ENCODE measurements at regions not wholly inside any gene's neighbourhood (a gene's known extent, or its start where the extent isn't known, plus 50 kb on each side); places are given as distances from the start of the nearest gene placed in this dataset.
"Not testable (repeated sequence)": the region's sequence is repeated elsewhere in the genome, so short reads cannot be mapped to it uniquely, and the experiment has no call there.

- no peak for DNase-seq (ENCODE audit: low read depth)
These were observed 59.7 kb downstream of the TEX35 start for GRCh38 chr1:178572604-178573003.

- DNase-seq (ENCODE audit: low read depth) = no peak
These were observed 60.4 kb downstream of the TEX35 start for GRCh38 chr1:178573330-178573729.

GRCh38 chr1:178574345-178574744, 61.4 kb downstream of the TEX35 start:
- no peak for DNase-seq (ENCODE audit: low read depth)

GRCh38 chr1:178575611-178576361, 62.9 kb downstream of the TEX35 start:
- DNase-seq (ENCODE audit: low read depth) = peak; percentile 65

GRCh38 chr1:178576841-178577240, 63.9 kb downstream of the TEX35 start:
- DNase-seq (ENCODE audit: low read depth) = no peak

- no peak for DNase-seq (ENCODE audit: low read depth)
These were observed 65.0 kb downstream of the TEX35 start for GRCh38 chr1:178577882-178578281.

- DNase-seq (ENCODE audit: low read depth) = no peak
These were observed 65.6 kb downstream of the TEX35 start for GRCh38 chr1:178578541-178578940.

- no peak for DNase-seq (ENCODE audit: low read depth)
These were observed 66.2 kb downstream of the TEX35 start for GRCh38 chr1:178579095-178579494.

GRCh38 chr1:178579562-178579961, 66.7 kb downstream of the TEX35 start:
- DNase-seq (ENCODE audit: low read depth) = no peak

- DNase-seq (ENCODE audit: low read depth) = no peak
These were observed 67.2 kb downstream of the TEX35 start for GRCh38 chr1:178580096-178580495.

- no peak for DNase-seq (ENCODE audit: low read depth)
These were observed 68.0 kb downstream of the TEX35 start for GRCh38 chr1:178580876-178581275.

GRCh38 chr1:178581351-178582303, 68.7 kb downstream of the TEX35 start:
- peak; percentile 77 for DNase-seq (ENCODE audit: low read depth)

- no peak for DNase-seq (ENCODE audit: low read depth)
These were observed 74.2 kb downstream of the TEX35 start for GRCh38 chr1:178587096-178587495.

- no peak for DNase-seq (ENCODE audit: low read depth)
These were observed 75.1 kb downstream of the TEX35 start for GRCh38 chr1:178587975-178588374.

GRCh38 chr1:178589042-178589441, 76.1 kb downstream of the TEX35 start:
- DNase-seq (ENCODE audit: low read depth) = not testable (repeated sequence)

- DNase-seq (ENCODE audit: low read depth) = peak; percentile 35
These were observed 78.9 kb downstream of the TEX35 start for GRCh38 chr1:178591811-178592210.

GRCh38 chr1:178593515-178593914, 80.6 kb downstream of the TEX35 start:
- DNase-seq (ENCODE audit: low read depth) = no peak

- DNase-seq (ENCODE audit: low read depth) = no peak
These were observed 81.2 kb downstream of the TEX35 start for GRCh38 chr1:178594133-178594532.

- DNase-seq (ENCODE audit: low read depth) = no peak
These were observed 82.6 kb downstream of the TEX35 start for GRCh38 chr1:178595491-178595890.

- no peak for DNase-seq (ENCODE audit: low read depth)
These were observed 86.2 kb downstream of the TEX35 start for GRCh38 chr1:178599087-178599486.

GRCh38 chr1:178599745-178600144, 86.8 kb downstream of the TEX35 start:
- no peak for DNase-seq (ENCODE audit: low read depth)

- no peak for DNase-seq (ENCODE audit: low read depth)
These were observed 91.0 kb downstream of the TEX35 start for GRCh38 chr1:178603926-178604325.

GRCh38 chr1:178606839-178607238, 93.9 kb downstream of the TEX35 start:
- DNase-seq (ENCODE audit: low read depth) = no peak

All from renal cortical epithelial cell (primary cell).